KMS-11 (cell line): ENCODE measurements at regions not wholly inside any gene's neighbourhood (a gene's known extent, or its start where the extent isn't known, plus 50 kb on each side); places are given as distances from the start of the nearest gene placed in this dataset.
"Not testable (repeated sequence)": the region's sequence is repeated elsewhere in the genome, so short reads cannot be mapped to it uniquely, and the experiment has no call there.

ENCODE experiments used
- H2AFZ ChIP-seq: fragments of 200-600 bp; sonication (generic); 2 replicates; pipeline ENCODE4 v1.6.1; 2016; ENCODE audit warnings: antibody characterized with exemption, mixed run types, low read depth
- H3K27ac ChIP-seq: fragments of 200-600 bp; sonication (generic); 2 replicates; pipeline ENCODE4 v1.6.1; 2016; ENCODE audit warnings: mild to moderate bottlenecking, mixed run types
- H3K27me3 ChIP-seq: fragments of 200-600 bp; sonication (generic); 2 replicates; pipeline ENCODE4 v1.6.1; 2017; ENCODE audit warnings: mild to moderate bottlenecking, low read depth, mixed run types, moderate library complexity; ENCODE audit not compliant: insufficient read depth
- H3K36me3 ChIP-seq: fragments of 200-600 bp; sonication (generic); 2 replicates; pipeline ENCODE4 v1.6.1; 2017; ENCODE audit warnings: mild to moderate bottlenecking, mixed run types; ENCODE audit not compliant: insufficient read depth
- H3K4me1 ChIP-seq: fragments of 200-600 bp; sonication (generic); 2 replicates; pipeline ENCODE4 v1.6.1; 2016; ENCODE audit warnings: mild to moderate bottlenecking, low read depth, mixed run types; ENCODE audit not compliant: poor library complexity, severe bottlenecking
- H3K4me2 ChIP-seq: fragments of 200-600 bp; sonication (generic); 2 replicates; pipeline ENCODE4 v1.7.0; 2016; ENCODE audit warnings: mild to moderate bottlenecking, mixed run types
- H3K4me3 ChIP-seq: fragments of 200-600 bp; sonication (generic); IDR thresholded peaks from 2 replicates; pipeline ENCODE4 v1.6.1; 2017; ENCODE audit warnings: low read depth, low read length, mixed read lengths; ENCODE audit not compliant: insufficient read depth
- H3K79me2 ChIP-seq: fragments of 200-600 bp; sonication (generic); 2 replicates; pipeline ENCODE4 v1.6.1; 2016; ENCODE audit warnings: low read depth, mixed run types; ENCODE audit not compliant: insufficient read depth
- H3K9ac ChIP-seq: fragments of 200-600 bp; sonication (generic); 2 replicates; pipeline ENCODE4 v1.6.1; 2016; ENCODE audit warnings: mild to moderate bottlenecking, mixed run types
- H4K20me1 ChIP-seq: fragments of 200-600 bp; sonication (generic); 2 replicates; pipeline ENCODE4 v1.6.1; 2016; ENCODE audit warnings: mild to moderate bottlenecking, mixed run types; ENCODE audit not compliant: insufficient read depth
- CTCF ChIP-seq: fragments of 200-600 bp; sonication (generic); conservative IDR thresholded peaks from 2 replicates; pipeline ENCODE4 v1.6.1; 2017; ENCODE audit warnings: low read depth, mild to moderate bottlenecking, antibody characterized with exemption, low read length, moderate library complexity, mixed read lengths

- no peak overlapping the region for H3K9ac ChIP-seq
- no peak overlapping the region for H3K4me3 ChIP-seq
- no peak overlapping the region for H2AFZ ChIP-seq
- no peaks in the 10 kb centered on the region for H3K79me2 ChIP-seq
- no peak overlapping the region for H3K27ac ChIP-seq
- no peaks in the 10 kb centered on the region for H3K36me3 ChIP-seq
- no peak overlapping the region for H3K4me2 ChIP-seq
- H3K4me1 ChIP-seq = no peaks in the 10 kb centered on the region
- H4K20me1 ChIP-seq = no peaks in the 10 kb centered on the region
- H3K27me3 ChIP-seq = no peaks in the 10 kb centered on the region
- no peak for TF ChIP-seq CTCF
Observed at GRCh38 chr3:74139648-74140047, 474.8 kb downstream of the CNTN3 start.

GRCh38 chr3:74137790-74138189 lies 476.7 kb downstream of the CNTN3 start:
- no peaks in the 10 kb centered on the region for H3K36me3 ChIP-seq
- H3K4me1 ChIP-seq = no peaks in the 10 kb centered on the region
- no peaks in the 10 kb centered on the region for H3K79me2 ChIP-seq
- no peak overlapping the region for H3K4me2 ChIP-seq
- H3K27ac ChIP-seq = no peak overlapping the region
- H4K20me1 ChIP-seq = no peaks in the 10 kb centered on the region
- no peak for TF ChIP-seq CTCF
- no peaks in the 10 kb centered on the region for H3K27me3 ChIP-seq
- H3K4me3 ChIP-seq = no peak overlapping the region
- H2AFZ ChIP-seq = no peak overlapping the region
- no peak overlapping the region for H3K9ac ChIP-seq

- no peak overlapping the region for H3K9ac ChIP-seq
- H3K79me2 ChIP-seq = no peaks in the 10 kb centered on the region
- H3K27ac ChIP-seq = no peak overlapping the region
- no peak overlapping the region for H2AFZ ChIP-seq
- no peaks in the 10 kb centered on the region for H4K20me1 ChIP-seq
- no peaks in the 10 kb centered on the region for H3K4me1 ChIP-seq
- H3K36me3 ChIP-seq = no peaks in the 10 kb centered on the region
- no peak overlapping the region for H3K4me2 ChIP-seq
- no peaks in the 10 kb centered on the region for H3K27me3 ChIP-seq
- no peak for TF ChIP-seq CTCF
- no peak overlapping the region for H3K4me3 ChIP-seq
Observed at GRCh38 chr3:74135808-74136207, 478.7 kb downstream of the CNTN3 start.

GRCh38 chr3:74134831-74135230 lies 479.6 kb downstream of the CNTN3 start:
- H3K27ac ChIP-seq = no peak overlapping the region
- no peak overlapping the region for H3K4me2 ChIP-seq
- no peaks in the 10 kb centered on the region for H3K27me3 ChIP-seq
- no peaks in the 10 kb centered on the region for H3K4me1 ChIP-seq
- TF ChIP-seq CTCF = no peak
- no peaks in the 10 kb centered on the region for H4K20me1 ChIP-seq
- H2AFZ ChIP-seq = no peak overlapping the region
- no peaks in the 10 kb centered on the region for H3K79me2 ChIP-seq
- H3K4me3 ChIP-seq = no peak overlapping the region
- H3K9ac ChIP-seq = no peak overlapping the region
- H3K36me3 ChIP-seq = no peaks in the 10 kb centered on the region

- H2AFZ ChIP-seq, H3K27ac ChIP-seq, H3K4me2 ChIP-seq, H3K79me2 ChIP-seq, H3K9ac ChIP-seq, H3K4me3 ChIP-seq, H3K4me1 ChIP-seq, H3K27me3 ChIP-seq, H3K36me3 ChIP-seq, H4K20me1 ChIP-seq: not testable (repeated sequence)
Observed at GRCh38 chr3:74131546-74132328, 482.7 kb downstream of the CNTN3 start.
